NOMO-1 (cell line): ENCODE measurements at regions not wholly inside any gene's neighbourhood (a gene's known extent, or its start where the extent isn't known, plus 50 kb on each side); places are given as distances from the start of the nearest gene placed in this dataset.

Experiments
- DNase-seq, 2 experiments: peaks; one replicate each; lab custom pipeline; 2025; ENCODE audit not compliant: unreplicated experiment in 2 of 2; lab: John Stamatoyannopoulos, UW

GRCh38 chr18:42258301-42258965 is 303.4 kb downstream of the PIK3C3 start:
- no peak for DNase-seq

GRCh38 chr18:42261731-42262130 is 306.7 kb downstream of the PIK3C3 start:
- DNase-seq, result no peak

- no peak for DNase-seq
Measured at GRCh38 chr18:42264497-42264896, 309.5 kb downstream of the PIK3C3 start.

GRCh38 chr18:42268186-42268725 is 313.2 kb downstream of the PIK3C3 start:
- DNase-seq, result no peak

- DNase-seq, result no peak
Measured at GRCh38 chr18:42268798-42269197, 313.8 kb downstream of the PIK3C3 start.

GRCh38 chr18:42271647-42272414 is 316.8 kb downstream of the PIK3C3 start:
- DNase-seq, result no peak

- no peak for DNase-seq
Measured at GRCh38 chr18:42274488-42275137, 319.6 kb downstream of the PIK3C3 start.

GRCh38 chr18:42275138-42275535 is 320.1 kb downstream of the PIK3C3 start:
- DNase-seq, result no peak

- DNase-seq, result no peak
Measured at GRCh38 chr18:42275949-42276730, 321.1 kb downstream of the PIK3C3 start.

- no peak for DNase-seq
Measured at GRCh38 chr18:42281124-42281523, 326.1 kb downstream of the PIK3C3 start.

- DNase-seq, result no peak
Measured at GRCh38 chr18:42281851-42282250, 326.8 kb downstream of the PIK3C3 start.

GRCh38 chr18:42287047-42287446 is 332.0 kb downstream of the PIK3C3 start:
- DNase-seq, result no peak

- no peak for DNase-seq
Measured at GRCh38 chr18:42288129-42288528, 333.1 kb downstream of the PIK3C3 start.

- no peak for DNase-seq
Measured at GRCh38 chr18:42289526-42289925, 334.5 kb downstream of the PIK3C3 start.

- DNase-seq, result no peak
Measured at GRCh38 chr18:42290318-42291307, 335.6 kb downstream of the PIK3C3 start.

- DNase-seq, result no peak
Measured at GRCh38 chr18:42292654-42293053, 337.6 kb downstream of the PIK3C3 start.

- DNase-seq, result no peak
Measured at GRCh38 chr18:42296192-42296591, 341.2 kb downstream of the PIK3C3 start.

GRCh38 chr18:42296723-42297122 is 341.7 kb downstream of the PIK3C3 start:
- no peak for DNase-seq
